ENCODE measurements at regions not wholly inside any gene's neighbourhood (a gene's known extent, or its start where the extent isn't known, plus 50 kb on each side); places are given as distances from the start of the nearest gene placed in this dataset.

DNA sequence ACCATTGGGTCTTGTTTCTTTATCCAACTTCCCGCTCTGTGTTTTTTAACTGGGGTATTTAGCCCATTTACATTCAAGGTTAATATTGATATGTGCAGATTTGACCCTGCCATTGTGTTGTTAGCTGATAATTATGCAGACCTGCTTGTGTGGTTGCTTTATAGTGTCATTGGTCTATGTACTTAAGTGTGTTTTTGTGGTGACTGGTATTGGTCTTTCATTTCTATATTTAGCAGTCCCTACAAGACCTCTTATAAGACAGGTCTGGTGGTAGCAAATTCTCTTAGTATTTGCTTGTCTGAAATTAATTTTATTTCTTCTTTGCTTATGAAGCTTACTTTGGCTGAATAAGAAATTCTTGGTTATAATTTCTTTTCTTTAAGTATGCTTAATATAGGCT is 698.1 kb downstream of the DTWD2 start:
- TF ChIP-seq, protein P1, sequence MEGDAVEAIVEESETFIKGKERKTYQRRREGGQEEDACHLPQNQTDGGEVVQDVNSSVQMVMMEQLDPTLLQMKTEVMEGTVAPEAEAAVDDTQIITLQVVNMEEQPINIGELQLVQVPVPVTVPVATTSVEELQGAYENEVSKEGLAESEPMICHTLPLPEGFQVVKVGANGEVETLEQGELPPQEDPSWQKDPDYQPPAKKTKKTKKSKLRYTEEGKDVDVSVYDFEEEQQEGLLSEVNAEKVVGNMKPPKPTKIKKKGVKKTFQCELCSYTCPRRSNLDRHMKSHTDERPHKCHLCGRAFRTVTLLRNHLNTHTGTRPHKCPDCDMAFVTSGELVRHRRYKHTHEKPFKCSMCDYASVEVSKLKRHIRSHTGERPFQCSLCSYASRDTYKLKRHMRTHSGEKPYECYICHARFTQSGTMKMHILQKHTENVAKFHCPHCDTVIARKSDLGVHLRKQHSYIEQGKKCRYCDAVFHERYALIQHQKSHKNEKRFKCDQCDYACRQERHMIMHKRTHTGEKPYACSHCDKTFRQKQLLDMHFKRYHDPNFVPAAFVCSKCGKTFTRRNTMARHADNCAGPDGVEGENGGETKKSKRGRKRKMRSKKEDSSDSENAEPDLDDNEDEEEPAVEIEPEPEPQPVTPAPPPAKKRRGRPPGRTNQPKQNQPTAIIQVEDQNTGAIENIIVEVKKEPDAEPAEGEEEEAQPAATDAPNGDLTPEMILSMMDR (conservative IDR thresholded peaks at IDR 0.05): no peak
- no peak for TF ChIP-seq EZH2 (IDR thresholded peaks at IDR 0.05; ENCODE audit: low read depth)
